Neural progenitor cell (in vitro differentiated cells): ENCODE measurements at regions not wholly inside any gene's neighbourhood (a gene's known extent, or its start where the extent isn't known, plus 50 kb on each side); places are given as distances from the start of the nearest gene placed in this dataset.

Source experiments
- EZH2 ChIP-seq: fragments of 200-600 bp; sonication (generic); IDR thresholded peaks from 2 replicates; pipeline ENCODE4 v1.6.1; 2017; ENCODE audit warnings: antibody characterized with exemption, mild to moderate bottlenecking, moderate library complexity
- TF ChIP-seq, protein P1 (sequence below): fragments of 200-600 bp; sonication (generic); IDR thresholded peaks from 2 replicates; pipeline ENCODE4 v1.5.1; 2017; ENCODE audit warnings: antibody characterized with exemption, mild to moderate bottlenecking

DNA sequence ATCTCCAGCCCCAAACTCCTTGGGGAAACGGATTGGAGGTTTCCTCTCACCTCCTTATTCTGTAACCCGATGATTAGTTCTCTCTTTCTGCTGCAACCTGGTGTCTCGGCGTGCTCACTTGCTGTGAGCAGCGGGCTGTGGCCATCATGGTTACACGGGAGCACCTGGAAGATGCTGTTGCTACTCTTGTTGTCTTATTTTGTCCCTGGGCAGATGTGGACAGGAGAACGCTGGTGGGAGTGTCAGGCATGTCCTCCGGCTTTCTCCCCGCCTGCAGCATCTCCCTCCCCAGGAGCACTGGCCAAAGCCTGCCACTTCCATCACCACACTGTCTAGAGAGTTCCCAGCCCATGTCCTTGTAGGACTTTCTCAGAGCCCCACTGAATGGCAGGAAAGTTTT is 211.8 kb upstream of the ZNF536 start:
- TF ChIP-seq EZH2, result no peak
- TF ChIP-seq, protein P1, sequence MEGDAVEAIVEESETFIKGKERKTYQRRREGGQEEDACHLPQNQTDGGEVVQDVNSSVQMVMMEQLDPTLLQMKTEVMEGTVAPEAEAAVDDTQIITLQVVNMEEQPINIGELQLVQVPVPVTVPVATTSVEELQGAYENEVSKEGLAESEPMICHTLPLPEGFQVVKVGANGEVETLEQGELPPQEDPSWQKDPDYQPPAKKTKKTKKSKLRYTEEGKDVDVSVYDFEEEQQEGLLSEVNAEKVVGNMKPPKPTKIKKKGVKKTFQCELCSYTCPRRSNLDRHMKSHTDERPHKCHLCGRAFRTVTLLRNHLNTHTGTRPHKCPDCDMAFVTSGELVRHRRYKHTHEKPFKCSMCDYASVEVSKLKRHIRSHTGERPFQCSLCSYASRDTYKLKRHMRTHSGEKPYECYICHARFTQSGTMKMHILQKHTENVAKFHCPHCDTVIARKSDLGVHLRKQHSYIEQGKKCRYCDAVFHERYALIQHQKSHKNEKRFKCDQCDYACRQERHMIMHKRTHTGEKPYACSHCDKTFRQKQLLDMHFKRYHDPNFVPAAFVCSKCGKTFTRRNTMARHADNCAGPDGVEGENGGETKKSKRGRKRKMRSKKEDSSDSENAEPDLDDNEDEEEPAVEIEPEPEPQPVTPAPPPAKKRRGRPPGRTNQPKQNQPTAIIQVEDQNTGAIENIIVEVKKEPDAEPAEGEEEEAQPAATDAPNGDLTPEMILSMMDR, result no peak
